ENCODE measurements at regions not wholly inside any gene's neighbourhood (a gene's known extent, or its start where the extent isn't known, plus 50 kb on each side); places are given as distances from the start of the nearest gene placed in this dataset.

- no peak for DNase-seq
These were observed 1215.5 kb upstream of the PCDH20 start for GRCh38 chr13:62631124-62631523.

DNA sequence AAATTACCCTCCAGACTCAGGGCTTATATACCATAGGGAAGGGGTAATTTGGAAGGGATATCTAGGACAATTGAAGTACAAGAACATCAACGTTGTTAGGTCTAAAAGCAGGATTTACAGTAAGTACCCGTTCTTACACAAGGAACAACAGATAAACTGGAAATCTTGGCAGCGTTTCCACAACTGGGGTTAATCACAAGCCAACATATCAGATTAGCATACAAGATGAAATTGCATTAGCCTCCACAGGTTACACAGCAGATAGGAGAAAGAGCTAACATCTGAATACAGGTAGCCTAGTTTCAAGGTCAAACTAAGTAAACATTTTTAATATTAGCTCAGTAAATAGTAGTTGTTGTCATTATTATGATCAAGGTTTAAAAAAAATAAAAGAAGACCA lies 1214.0 kb upstream of the PCDH20 start:
- no peak for DNase-seq

DNA sequence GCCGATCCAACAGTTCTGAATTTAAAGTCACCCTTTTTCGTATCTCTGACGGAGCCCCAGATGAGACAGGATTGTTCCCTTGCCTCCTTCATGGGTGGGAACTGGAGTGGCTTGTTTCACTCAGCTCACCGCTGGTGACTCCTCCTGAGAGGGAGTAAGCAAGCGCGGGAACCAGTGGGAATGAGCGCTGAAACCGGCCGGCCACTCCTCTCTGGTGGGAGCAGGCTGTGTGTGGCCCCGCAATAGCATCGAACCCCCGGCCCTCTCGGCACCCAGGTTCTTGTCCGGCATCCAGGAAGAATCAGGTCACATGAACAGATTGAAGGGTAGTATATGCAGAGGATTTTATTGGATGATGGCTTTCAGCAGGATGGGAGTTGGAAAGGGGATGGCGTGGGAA lies 1211.6 kb upstream of the PCDH20 start:
- DNase-seq: no peak

GRCh38 chr13:62626771-62627170 lies 1211.1 kb upstream of the PCDH20 start:
- no peak for DNase-seq

GRCh38 chr13:62625214-62625881 lies 1209.7 kb upstream of the PCDH20 start:
- DNase-seq: no peak

DNA sequence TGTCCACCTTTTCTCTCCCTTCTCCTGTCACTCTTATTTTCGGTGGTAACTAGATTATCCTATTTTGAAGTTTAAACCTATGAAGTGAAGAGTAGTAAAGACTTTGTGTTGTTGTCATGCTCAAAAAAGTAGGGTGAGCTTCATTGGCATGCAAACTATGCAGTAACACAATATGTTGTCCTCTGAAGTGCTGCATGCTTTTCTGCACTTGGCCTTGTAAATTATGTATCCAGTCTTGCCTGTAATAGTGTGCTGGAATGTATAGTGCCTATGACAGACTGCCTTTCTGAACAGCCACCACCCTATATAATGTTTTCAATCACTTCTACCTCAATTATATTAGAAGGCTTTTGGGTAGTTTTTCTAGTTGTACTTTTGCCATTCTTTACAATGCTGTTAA lies 1198.2 kb upstream of the PCDH20 start:
- no peak for DNase-seq

GRCh38 chr13:62611343-62611742 lies 1195.7 kb upstream of the PCDH20 start:
- DNase-seq: no peak

- DNase-seq: no peak
These were observed 1183.1 kb upstream of the PCDH20 start for GRCh38 chr13:62598708-62599107.

GRCh38 chr13:62595976-62596375 lies 1180.3 kb upstream of the PCDH20 start:
- DNase-seq: no peak

- DNase-seq: no peak
These were observed 1178.2 kb upstream of the PCDH20 start for GRCh38 chr13:62593804-62594203.

DNA sequence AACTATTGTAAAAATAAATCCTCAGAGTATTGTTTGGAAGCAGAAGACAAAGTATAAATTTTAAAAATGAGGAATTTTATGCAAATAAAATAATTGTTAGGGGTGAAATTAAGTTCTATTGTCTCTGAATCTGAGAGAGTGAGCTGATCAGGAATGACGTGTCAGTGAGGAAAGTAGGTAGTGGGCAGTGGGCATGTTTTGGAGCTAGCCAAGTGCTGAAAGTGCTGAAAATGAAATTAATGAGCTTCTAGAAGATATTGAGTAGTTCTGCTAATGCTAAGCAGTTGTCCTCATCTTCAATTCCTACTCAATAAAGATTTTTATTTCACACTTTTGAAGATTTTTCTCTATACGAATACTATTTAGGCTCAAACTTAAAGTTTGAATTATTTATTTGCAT lies 1167.8 kb upstream of the PCDH20 start:
- no peak for DNase-seq

- no peak for DNase-seq
These were observed 1162.8 kb upstream of the PCDH20 start for GRCh38 chr13:62578402-62578801.

- no peak for DNase-seq
These were observed 1149.1 kb upstream of the PCDH20 start for GRCh38 chr13:62564770-62565169.

- no peak for DNase-seq
These were observed 1147.6 kb upstream of the PCDH20 start for GRCh38 chr13:62563251-62563650.

GRCh38 chr13:62556978-62557377 lies 1141.3 kb upstream of the PCDH20 start:
- DNase-seq: no peak

DNA sequence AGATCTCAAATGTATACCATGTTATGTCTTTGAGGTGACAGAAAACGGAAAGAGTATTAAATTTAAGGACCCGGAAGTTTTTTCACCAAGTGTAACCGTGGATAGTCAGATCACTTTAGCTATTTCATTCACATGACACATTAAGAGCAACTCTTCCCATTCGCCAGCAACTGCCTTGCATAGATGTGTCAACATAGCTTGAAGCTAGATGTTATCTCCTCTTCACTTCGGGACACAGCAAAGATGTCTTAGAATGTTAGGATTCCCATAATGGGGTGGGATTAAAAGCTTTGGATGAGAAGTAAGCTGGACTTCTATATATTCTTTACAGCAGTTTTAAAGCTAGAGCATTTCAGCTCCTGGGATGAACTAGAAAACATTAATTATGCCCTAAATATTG lies 1135.9 kb upstream of the PCDH20 start:
- no peak for DNase-seq

DNA sequence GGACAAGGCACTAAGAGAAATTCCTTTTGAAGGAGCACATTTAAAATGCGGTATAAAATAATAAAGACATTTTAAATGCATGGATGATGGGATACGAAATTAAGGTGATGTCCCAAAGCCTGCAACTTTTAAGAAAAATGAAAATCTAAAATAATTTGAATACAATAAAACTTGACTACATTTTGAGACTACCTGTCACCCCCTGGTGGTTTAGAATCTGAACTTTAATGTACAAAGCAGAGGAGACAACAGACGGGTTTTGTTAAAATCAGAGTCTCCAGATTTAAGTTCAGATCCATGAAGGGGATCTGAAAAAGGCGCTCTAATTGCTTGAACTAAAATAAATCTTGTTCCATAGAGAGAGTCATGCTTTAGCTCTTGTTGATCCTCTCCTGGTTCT lies 1129.3 kb upstream of the PCDH20 start:
- no peak for DNase-seq

DNA sequence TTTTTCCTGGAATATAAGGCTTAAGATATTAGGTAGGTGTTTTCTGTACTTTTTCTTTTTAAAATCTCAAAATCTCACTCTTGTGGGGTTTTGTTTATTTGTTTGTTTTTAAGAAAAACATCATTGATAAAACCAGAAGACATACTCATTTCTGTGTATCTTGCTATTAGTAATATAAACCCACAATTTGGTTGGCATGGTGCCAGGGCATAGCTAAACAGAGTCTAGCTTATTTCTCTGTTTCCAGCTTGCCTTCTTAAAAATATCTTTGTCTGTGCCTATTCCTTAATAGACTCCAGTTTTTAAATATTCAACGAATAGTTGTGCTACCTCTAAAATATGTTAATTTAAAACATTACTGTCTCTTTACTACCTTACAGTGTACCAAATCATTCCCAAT lies 1121.9 kb upstream of the PCDH20 start:
- no peak for DNase-seq

- DNase-seq: no peak
These were observed 1110.0 kb upstream of the PCDH20 start for GRCh38 chr13:62525652-62526051.

DNA sequence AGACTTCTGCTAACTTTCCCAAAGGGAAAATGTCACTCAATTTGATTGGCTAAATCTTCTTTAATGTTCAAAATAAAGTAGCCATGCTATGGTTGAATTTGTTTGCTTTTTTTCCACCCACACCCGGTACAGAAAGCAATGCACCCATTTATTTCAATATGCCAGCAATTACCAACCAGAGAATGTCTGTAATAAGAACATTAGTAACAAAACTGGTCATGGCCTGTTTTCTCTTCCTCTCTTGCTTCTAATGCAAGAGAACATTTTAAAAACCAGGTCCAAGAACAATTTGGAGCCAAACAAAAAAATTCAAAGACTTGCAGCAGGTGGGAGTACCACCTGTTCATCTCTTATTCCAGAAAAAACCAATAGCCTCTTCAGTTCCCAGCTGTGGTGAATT lies 1108.8 kb upstream of the PCDH20 start:
- DNase-seq: no peak

GRCh38 chr13:62524061-62524460 lies 1108.4 kb upstream of the PCDH20 start:
- DNase-seq: no peak

GRCh38 chr13:62512194-62513141 lies 1096.8 kb upstream of the PCDH20 start:
- no peak for DNase-seq

GRCh38 chr13:62510906-62511655 lies 1095.4 kb upstream of the PCDH20 start:
- DNase-seq: no peak

- no peak for DNase-seq
These were observed 1086.9 kb upstream of the PCDH20 start for GRCh38 chr13:62502588-62502987.
